ENCODE measurements at regions not wholly inside any gene's neighbourhood (a gene's known extent, or its start where the extent isn't known, plus 50 kb on each side); places are given as distances from the start of the nearest gene placed in this dataset.

- DNase-seq = no peak
These were observed 85.0 kb upstream of the PMEPA1 start for GRCh38 chr20:57794600-57795341.

DNA sequence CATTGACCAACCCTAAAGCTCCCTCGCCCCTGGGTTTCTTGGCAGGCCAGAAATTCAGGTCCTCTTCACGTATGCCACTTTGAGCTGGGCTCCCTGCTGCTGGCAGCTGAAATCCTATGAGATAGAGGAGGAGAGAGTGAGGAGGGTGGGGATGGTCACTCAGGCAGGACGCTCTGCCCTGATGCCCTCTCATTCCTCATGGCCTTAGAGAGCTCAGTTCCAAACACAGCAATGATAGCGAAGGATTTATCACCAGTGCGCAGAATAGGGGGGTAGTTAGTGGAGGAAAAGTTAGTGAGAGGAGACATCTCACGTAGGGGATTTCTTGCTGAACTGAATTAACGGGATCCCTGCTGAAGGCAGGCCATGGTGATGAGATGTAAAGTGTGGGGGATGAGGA is 84.2 kb upstream of the PMEPA1 start:
- no peak for DNase-seq

DNA sequence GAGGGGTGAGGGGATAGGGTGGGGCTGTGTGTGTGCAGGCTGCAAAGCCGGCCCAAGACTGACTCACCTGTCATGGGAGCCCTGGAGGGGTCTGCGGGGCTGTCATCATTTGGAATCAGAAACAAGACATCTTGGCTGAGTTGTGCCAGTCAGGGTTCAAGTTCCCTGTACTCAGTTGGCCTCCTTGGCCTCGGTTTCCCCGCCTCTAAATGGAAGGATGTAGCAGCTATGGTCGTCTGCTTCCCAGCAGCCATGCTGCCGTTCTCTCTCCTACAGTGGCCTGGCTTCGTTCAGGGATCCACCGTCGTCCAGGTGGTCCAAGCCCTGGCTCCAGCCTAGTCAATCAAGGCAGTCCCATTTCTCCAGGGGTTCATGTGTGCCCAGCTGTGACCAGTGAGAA is 83.6 kb upstream of the PMEPA1 start:
- DNase-seq = no peak

DNA sequence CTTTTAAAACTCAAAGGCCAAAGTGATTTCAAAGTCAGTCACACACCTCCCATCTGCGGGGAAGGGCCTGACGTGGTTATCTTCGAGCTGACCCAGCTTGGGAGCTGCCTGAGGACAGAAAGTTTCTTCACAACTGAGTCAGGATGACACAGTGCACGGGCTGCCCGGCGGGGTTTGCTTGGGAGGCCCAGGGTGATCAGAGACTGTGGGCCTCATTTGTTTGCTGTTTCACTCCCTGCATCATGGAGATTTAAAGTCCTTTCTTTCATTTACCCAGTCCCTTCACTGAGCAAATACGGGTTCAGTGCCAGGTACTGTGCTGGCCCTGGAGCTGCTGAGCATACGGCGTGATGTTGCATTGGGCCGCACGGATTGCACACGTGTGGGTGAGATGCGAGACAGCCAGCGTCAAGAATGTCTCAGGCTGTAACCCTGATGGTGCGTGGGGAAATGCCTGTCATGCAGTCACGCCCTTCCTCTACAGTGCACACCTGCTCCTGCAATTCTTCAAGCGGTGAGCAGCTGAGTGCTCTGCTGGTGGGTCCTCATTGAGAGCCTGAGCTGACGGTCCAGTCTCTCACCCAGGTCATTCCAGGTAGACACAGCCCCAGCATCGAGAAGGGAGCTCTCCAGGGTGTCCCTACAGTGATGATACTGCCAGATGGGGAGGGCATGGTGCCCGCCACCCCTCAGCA is 82.7 kb upstream of the PMEPA1 start:
- DNase-seq = no peak

DNA sequence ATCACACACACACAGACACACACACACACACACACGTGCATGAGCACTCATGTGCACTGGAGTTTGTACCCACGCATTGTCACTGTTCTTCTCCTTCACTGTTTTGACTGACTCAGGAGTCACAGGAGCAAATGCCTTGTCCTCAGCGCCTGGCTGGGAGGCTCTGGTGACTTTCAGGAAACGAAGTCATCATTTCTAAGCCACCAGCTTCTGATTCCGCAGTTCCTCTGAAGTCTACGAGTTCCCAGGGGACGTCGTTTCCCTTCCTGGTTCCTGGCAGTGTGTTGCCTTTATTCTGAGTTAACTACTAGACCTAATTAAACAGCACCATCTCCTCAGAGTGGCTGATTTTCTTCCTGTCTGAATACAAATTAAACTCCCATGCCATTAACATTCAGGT is 82.2 kb upstream of the PMEPA1 start:
- DNase-seq = no peak

DNA sequence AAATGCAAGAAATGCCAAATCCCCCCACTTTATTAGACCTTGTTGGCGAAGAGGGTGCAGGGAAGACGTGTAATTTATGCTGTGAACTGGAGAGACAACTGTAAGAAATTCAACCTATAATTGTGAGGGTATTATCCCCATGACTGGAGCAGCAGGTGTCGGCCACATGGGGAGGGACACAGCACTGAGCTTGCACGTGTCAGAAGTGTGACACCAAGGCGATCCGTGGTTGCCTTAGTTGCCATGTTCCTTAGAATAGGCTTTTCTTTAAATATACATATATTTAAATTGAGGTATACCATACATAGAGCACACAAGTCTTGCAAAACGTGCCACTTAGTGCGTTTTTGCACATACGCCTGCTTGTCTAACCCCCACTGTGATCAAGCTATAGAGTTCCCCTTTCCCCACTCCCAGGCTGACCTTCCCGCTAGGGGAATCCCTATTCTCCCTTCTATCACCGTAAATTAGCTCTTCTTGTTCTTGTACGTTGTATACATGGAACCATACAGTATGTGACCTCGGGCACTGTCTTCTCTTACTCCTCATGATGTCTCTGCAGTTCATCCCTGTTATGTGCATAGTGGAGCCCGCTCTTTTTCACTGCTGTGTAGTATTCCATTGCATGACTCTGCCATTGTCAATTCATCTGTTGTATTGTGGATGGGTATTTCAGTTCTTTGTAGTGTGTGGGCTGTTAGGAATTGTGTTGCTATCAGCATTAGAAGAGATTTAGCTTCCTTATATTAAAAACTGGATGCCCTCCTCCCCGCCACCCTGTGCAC is 81.6 kb upstream of the PMEPA1 start:
- no peak for DNase-seq

- DNase-seq = no peak
These were observed 80.4 kb upstream of the PMEPA1 start for GRCh38 chr20:57790176-57790575.

- no peak for DNase-seq
These were observed 79.3 kb upstream of the PMEPA1 start for GRCh38 chr20:57788936-57789613.

GRCh38 chr20:57787990-57788781 is 78.4 kb upstream of the PMEPA1 start:
- no peak for DNase-seq

DNA sequence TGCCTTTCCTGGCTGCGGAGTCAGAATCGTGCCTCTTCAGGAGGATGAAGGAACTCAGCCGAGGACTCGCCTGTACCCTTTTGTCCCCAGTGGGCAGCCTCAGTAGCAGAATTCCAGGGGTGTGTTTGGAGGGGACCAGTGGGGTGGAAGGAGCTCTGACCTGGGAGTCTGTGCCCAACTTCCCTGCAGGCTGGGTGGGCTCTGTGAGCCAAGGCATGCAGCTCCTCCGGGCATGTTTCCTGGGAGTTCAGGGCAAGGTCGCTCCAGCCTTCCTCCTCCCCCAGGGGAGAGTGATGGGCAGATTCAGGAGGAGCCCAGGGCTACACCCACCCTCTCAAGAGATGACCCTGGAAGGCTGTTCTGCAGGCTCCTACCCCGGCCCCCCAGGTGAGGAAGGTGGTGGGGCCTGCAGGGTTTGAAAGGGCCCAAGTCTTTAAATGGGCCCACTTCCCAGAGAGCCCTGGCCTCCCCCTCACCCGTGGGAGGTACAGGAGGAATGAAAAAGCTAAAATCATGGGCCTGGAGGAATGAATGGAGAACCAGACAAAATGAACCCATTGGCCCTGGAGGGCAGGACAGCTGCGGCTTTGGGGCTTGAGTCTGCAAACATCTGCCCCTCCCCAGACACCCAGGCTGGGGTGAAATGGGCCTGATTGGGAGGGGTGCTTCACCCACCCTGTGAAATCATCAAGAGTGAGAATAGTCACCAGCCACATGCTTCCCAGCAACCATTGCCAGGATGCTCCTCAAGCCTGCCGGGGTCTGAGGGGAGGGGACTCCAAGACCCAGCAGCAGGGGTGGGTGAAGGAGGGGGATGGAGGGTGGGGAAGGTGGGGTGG is 77.6 kb upstream of the PMEPA1 start:
- no peak for DNase-seq

DNA sequence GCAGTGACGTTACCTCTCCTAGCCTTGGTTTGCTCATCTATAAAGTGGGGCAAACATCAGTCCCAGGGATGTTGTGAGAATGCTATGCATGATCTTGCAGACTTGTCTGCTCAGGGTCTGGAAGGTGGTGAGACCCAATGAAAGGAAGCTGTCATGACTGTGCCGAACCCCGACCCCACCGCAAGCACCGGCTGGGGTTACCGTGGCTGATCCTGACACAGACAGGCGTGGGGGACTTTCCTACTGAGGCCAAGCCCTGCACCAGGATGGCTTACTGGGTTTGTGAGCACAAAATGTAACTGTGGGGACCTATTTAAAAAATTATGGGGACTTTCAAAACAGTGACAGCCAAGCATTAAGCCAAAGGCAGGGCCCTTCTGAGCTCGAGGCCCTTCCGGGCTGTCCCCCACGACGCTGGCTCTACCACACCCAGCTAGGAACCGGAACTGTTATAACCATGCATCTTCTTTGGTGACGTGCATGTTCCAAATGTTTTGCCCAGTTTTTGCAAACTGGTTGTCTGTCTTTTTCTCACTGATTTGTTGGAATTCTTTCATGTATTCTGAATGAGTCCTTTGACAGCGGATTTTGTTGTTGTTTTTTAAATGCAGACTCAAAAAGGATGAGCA is 76.6 kb upstream of the PMEPA1 start:
- DNase-seq = no peak

- no peak for DNase-seq
These were observed 75.9 kb upstream of the PMEPA1 start for GRCh38 chr20:57785720-57786119.

DNA sequence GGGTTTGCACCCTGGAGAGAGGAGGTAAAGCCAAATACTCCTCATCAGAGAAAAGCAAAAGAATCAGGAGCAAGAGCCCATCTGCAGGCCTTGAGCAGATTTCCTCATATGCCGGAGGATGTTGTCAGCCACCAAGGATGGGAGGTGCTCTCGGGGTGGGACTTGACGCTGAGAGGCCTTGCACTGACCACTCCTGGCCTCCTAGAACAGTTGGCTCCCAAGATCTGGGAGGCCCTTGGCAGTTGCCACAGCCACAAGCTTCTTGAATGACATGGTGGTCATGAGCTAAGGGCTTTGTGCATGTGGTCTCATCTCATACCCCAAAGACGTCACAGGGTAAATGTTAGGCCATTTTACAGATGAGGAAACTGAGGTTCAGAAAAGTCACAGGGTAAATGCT is 75.2 kb upstream of the PMEPA1 start:
- no peak for DNase-seq

DNA sequence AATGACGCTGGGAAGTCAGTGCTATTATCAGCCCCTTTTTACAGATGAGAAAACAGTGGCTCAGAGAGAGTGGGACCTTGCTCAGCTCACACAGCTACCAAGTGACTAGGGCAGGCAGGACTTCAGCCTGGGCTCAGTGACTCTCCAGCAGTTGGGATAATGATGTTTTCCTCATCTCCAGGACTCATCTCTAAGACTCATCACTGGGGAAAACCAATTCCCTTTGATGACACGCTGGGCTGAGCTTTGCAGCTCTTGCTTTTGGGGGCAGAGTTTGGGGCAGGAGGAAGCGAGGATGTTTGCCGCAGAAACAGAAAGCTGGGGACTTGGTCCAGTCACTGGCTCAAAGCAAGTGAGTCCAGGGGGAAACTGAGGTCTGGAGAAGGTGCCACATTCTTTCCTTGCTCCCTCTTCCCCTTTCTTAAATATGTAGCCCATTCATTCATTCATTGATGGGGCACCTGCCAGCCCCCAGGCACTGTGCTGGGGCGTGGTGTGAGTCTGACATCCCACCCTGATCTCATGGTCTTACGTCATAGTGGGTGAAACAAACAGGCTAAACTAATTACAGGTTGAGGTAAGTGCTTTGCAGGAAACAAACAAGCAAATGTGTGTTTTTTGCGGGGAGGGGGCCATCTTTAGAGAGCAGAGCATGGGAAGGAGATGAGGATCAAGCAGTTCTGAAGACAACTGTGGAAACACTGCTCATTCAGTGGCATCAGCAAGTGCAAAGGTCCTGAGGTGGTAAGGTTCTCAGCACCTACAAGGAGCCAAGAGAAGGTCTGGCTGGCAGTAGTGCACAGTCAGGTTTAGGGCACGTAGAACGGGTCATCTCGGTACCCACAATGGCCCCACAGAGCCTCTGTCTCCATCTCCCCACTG is 74.4 kb upstream of the PMEPA1 start:
- no peak for DNase-seq

GRCh38 chr20:57783196-57783595 is 73.4 kb upstream of the PMEPA1 start:
- no peak for DNase-seq

- DNase-seq = no peak
These were observed 72.8 kb upstream of the PMEPA1 start for GRCh38 chr20:57782631-57783041.

GRCh38 chr20:57781901-57782300 is 72.1 kb upstream of the PMEPA1 start:
- DNase-seq = no peak

DNA sequence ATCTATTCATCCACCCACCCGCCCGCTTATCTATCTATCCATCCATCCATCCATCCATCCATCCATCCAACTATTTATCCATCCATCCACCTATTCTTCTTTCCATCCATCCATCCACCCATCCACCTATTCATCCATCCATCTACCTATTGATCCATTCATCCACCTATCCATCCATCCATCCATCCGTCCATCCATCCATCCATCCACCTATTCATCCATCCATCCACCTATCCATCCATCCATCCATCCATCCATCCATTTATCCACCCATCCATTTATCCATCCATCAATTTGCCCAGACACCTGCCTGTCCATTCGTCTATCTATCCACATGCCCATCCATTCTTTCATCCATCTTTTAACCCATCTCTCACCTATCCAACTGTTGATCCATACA is 71.1 kb upstream of the PMEPA1 start:
- DNase-seq = no peak

DNA sequence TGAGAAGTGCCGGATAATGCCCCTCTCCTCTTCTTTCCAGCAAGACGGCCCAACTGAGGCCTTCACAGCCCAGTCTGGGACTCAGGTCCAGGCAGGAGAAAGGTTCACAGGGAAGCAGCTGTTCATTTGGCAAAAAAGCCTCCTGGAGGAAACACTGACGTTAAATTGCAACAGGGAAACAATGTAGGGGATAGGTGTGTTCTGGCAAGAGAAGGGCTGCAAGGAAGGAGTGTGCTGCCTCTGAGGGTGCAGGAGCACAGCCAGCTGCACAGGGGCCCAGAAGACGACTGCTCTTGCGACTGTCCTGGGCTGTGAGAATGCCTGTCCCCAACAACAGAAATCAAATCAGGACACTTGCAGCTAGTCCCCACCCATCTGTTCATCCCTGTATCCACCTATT is 70.6 kb upstream of the PMEPA1 start:
- DNase-seq = no peak

- DNase-seq = no peak
These were observed 69.7 kb upstream of the PMEPA1 start for GRCh38 chr20:57779401-57780003.
